CD1c-positive myeloid dendritic cell (primary cell): ENCODE measurements at regions not wholly inside any gene's neighbourhood (a gene's known extent, or its start where the extent isn't known, plus 50 kb on each side); places are given as distances from the start of the nearest gene placed in this dataset.

Experiments used
- DNase-seq: peaks from one replicate; pipeline ENCODE4 v3.0.0-alpha.2; 2016; ENCODE audit errors: extremely low spot score

- DNase-seq = no peak
Observed at GRCh38 chr17:77854083-77854758, 104.3 kb upstream of the TNRC6C start.

GRCh38 chr17:77854759-77855745 is 103.5 kb upstream of the TNRC6C start:
- no peak for DNase-seq

- DNase-seq = no peak
Observed at GRCh38 chr17:77856551-77857305, 101.8 kb upstream of the TNRC6C start.

GRCh38 chr17:77857306-77857555 is 101.3 kb upstream of the TNRC6C start:
- no peak for DNase-seq

- DNase-seq = no peak
Observed at GRCh38 chr17:77857613-77858012, 100.9 kb upstream of the TNRC6C start.

- DNase-seq = no peak
Observed at GRCh38 chr17:77858291-77859034, 100.0 kb upstream of the TNRC6C start.

GRCh38 chr17:77859035-77859810 is 99.3 kb upstream of the TNRC6C start:
- no peak for DNase-seq

GRCh38 chr17:77861133-77861695 is 97.3 kb upstream of the TNRC6C start:
- no peak for DNase-seq

GRCh38 chr17:77861981-77862645 is 96.4 kb upstream of the TNRC6C start:
- no peak for DNase-seq

- DNase-seq = no peak
Observed at GRCh38 chr17:77862890-77863813, 95.4 kb upstream of the TNRC6C start.

GRCh38 chr17:77863814-77864161 is 94.7 kb upstream of the TNRC6C start:
- DNase-seq = peak; percentile 34

GRCh38 chr17:77864234-77865111 is 94.0 kb upstream of the TNRC6C start:
- no peak for DNase-seq

GRCh38 chr17:77865112-77865611 is 93.3 kb upstream of the TNRC6C start:
- DNase-seq = no peak

- DNase-seq = no peak
Observed at GRCh38 chr17:77865716-77866115, 92.8 kb upstream of the TNRC6C start.

- DNase-seq = peak; percentile 56
Observed at GRCh38 chr17:77867308-77867781, 91.2 kb upstream of the TNRC6C start.

GRCh38 chr17:77867976-77868713 is 90.4 kb upstream of the TNRC6C start:
- no peak for DNase-seq

- DNase-seq = peak; percentile 26
Observed at GRCh38 chr17:77869041-77869599, 89.4 kb upstream of the TNRC6C start.
